ENCODE measurements at regions not wholly inside any gene's neighbourhood (a gene's known extent, or its start where the extent isn't known, plus 50 kb on each side); places are given as distances from the start of the nearest gene placed in this dataset.

DNA sequence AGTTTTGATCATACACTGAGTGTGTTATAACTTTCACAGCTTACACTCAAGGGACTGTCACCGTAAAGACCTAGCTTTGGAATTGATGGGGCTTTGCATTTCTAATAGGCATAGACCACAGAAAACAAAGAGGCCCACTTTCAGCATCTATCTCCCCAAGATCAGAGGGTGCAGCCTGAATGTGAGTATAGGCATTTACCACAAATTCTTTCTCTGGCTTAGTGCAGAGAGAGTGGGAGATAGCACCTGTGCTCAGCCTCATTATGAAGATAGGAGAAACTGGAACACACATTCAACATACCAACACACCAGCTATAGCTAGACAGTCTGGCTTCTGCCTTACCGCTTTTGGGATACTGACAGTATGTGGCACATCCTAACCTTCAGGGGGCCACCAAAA lies 783.4 kb upstream of the GRAMD2B start:
- no peaks in the 10 kb centered on the region for H3K4me1 Mint-ChIP-seq (ENCODE audit: low read depth, unreplicated experiment)
- H3K27ac Mint-ChIP-seq (ENCODE audit: unreplicated experiment): no peak overlapping the region
- no peaks in the 10 kb centered on the region for H3K36me3 Mint-ChIP-seq (ENCODE audit: insufficient read depth, unreplicated experiment)
- no peak overlapping the region for H3K4me3 Mint-ChIP-seq (ENCODE audit: low read depth, unreplicated experiment)
- H3K27me3 Mint-ChIP-seq (ENCODE audit: unreplicated experiment): no peaks in the 10 kb centered on the region
- DNase-seq: no peak
- TF ChIP-seq, protein P1, sequence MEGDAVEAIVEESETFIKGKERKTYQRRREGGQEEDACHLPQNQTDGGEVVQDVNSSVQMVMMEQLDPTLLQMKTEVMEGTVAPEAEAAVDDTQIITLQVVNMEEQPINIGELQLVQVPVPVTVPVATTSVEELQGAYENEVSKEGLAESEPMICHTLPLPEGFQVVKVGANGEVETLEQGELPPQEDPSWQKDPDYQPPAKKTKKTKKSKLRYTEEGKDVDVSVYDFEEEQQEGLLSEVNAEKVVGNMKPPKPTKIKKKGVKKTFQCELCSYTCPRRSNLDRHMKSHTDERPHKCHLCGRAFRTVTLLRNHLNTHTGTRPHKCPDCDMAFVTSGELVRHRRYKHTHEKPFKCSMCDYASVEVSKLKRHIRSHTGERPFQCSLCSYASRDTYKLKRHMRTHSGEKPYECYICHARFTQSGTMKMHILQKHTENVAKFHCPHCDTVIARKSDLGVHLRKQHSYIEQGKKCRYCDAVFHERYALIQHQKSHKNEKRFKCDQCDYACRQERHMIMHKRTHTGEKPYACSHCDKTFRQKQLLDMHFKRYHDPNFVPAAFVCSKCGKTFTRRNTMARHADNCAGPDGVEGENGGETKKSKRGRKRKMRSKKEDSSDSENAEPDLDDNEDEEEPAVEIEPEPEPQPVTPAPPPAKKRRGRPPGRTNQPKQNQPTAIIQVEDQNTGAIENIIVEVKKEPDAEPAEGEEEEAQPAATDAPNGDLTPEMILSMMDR (IDR thresholded peaks at IDR 0.05; ENCODE audit: unreplicated experiment): no peak
- intact Hi-C loops (cut with micrococcal nuclease; ENCODE audit: unreplicated experiment): no loop called here
- H3K9me3 Mint-ChIP-seq (ENCODE audit: low read depth, unreplicated experiment): peaks cover 4% of the 10 kb centered on the region
- BruUV-seq (replicated peaks): no TSS peak
- CTCF ChIA-PET: no interaction called here

DNA sequence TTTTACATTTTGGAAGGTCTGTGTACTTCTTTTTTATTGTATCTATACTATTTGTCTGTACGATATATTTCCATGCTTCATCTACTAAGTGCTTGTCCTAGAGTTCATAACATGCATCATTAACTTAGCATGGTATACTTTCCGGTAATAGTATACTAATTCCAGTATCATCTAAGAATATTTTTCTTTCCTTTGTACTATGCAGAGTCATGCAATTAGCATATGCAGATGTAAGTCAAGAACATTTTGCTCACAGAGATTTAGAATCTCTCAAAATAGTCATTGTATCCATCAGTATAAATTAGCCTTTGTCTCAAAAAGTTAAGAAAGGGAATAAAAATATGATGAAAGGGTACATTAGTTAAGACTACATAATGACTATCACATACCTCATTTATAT lies 770.4 kb upstream of the GRAMD2B start:
- Mint-ChIP-seq H3K36me3 (ENCODE audit: insufficient read depth, unreplicated experiment) (no peaks in the 10 kb centered on the region), H3K4me3 (ENCODE audit: low read depth, unreplicated experiment) (no peak overlapping the region), H3K9me3 (ENCODE audit: low read depth, unreplicated experiment) (no peaks in the 10 kb centered on the region), H3K4me1 (ENCODE audit: low read depth, unreplicated experiment) (no peaks in the 10 kb centered on the region), H3K27ac (ENCODE audit: unreplicated experiment) (no peak overlapping the region), H3K27me3 (ENCODE audit: unreplicated experiment) (no peaks in the 10 kb centered on the region)
- TF ChIP-seq, protein P1 (IDR thresholded peaks at IDR 0.05; ENCODE audit: unreplicated experiment): no peak
- BruUV-seq (replicated peaks): no TSS peak
- CTCF ChIA-PET: no interaction called here
- intact Hi-C loops (cut with micrococcal nuclease; ENCODE audit: unreplicated experiment): no loop called here
- DNase-seq: no peak

DNA sequence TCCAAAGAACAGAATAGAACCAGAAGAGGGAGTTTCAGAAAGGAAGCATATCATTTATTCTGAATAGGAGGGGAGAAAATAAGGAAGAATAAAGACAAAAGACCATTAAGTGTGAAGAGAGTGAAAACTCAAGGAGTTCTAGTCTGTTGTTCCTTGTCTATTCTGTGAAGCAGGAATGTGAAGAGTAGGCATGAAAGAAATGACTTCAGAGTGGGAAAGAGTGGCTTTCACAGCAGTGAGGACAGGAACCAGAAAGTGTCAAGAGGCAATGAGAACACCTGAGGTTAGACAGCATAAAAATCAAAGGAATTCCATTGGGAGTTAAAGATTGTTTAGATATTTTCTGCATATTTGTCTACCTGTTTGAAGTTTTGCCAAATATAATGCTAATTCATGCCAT lies 768.8 kb upstream of the GRAMD2B start:
- intact Hi-C loops (cut with micrococcal nuclease; ENCODE audit: unreplicated experiment): no loop called here
- Mint-ChIP-seq H3K4me1 (ENCODE audit: low read depth, unreplicated experiment) (no peaks in the 10 kb centered on the region), H3K27ac (ENCODE audit: unreplicated experiment) (no peak overlapping the region), H3K4me3 (ENCODE audit: low read depth, unreplicated experiment) (no peak overlapping the region), H3K9me3 (ENCODE audit: low read depth, unreplicated experiment) (no peaks in the 10 kb centered on the region), H3K27me3 (ENCODE audit: unreplicated experiment) (no peaks in the 10 kb centered on the region), H3K36me3 (ENCODE audit: insufficient read depth, unreplicated experiment) (no peaks in the 10 kb centered on the region)
- DNase-seq: no peak
- BruUV-seq (replicated peaks): no TSS peak
- CTCF ChIA-PET: no interaction called here
- TF ChIP-seq, protein P1 (IDR thresholded peaks at IDR 0.05; ENCODE audit: unreplicated experiment): no peak

GRCh38 chr5:125655156-125655555 lies 768.1 kb upstream of the GRAMD2B start:
- Mint-ChIP-seq H3K27me3 (ENCODE audit: unreplicated experiment) (no peaks in the 10 kb centered on the region), H3K36me3 (ENCODE audit: insufficient read depth, unreplicated experiment) (no peaks in the 10 kb centered on the region), H3K9me3 (ENCODE audit: low read depth, unreplicated experiment) (no peaks in the 10 kb centered on the region), H3K4me3 (ENCODE audit: low read depth, unreplicated experiment) (no peak overlapping the region), H3K4me1 (ENCODE audit: low read depth, unreplicated experiment) (no peaks in the 10 kb centered on the region), H3K27ac (ENCODE audit: unreplicated experiment) (no peak overlapping the region)
- intact Hi-C loops (cut with micrococcal nuclease; ENCODE audit: unreplicated experiment): no loop called here
- no TSS peak for BruUV-seq (replicated peaks)
- CTCF ChIA-PET: no interaction called here
- no peak for DNase-seq
- TF ChIP-seq, protein P1 (IDR thresholded peaks at IDR 0.05; ENCODE audit: unreplicated experiment): no peak

DNA sequence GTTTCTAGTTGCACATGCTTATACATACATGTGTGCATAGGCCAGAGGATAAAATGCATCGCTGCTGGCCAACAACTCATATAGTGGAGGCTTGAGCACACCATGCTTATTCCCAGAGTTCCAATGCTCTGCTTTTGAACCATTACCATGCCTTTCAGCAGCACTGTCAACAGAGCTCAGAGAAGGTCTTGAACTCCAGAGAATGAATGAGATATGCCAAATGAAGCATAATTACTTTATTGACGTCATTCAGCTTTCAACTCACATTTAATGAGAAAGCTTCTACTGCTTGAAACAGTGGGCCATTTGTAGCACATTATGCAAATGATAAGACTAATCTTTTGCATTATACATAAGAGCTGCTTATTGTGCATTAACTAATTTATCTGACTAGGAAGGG lies 765.3 kb upstream of the GRAMD2B start:
- H3K27me3 Mint-ChIP-seq (ENCODE audit: unreplicated experiment): no peaks in the 10 kb centered on the region
- TF ChIP-seq, protein P1 (IDR thresholded peaks at IDR 0.05; ENCODE audit: unreplicated experiment): no peak
- intact Hi-C loops (cut with micrococcal nuclease; ENCODE audit: unreplicated experiment): no loop called here
- no peaks in the 10 kb centered on the region for H3K36me3 Mint-ChIP-seq (ENCODE audit: insufficient read depth, unreplicated experiment)
- CTCF ChIA-PET: no interaction called here
- no peak overlapping the region for H3K27ac Mint-ChIP-seq (ENCODE audit: unreplicated experiment)
- DNase-seq: no peak
- H3K4me1 Mint-ChIP-seq (ENCODE audit: low read depth, unreplicated experiment): no peaks in the 10 kb centered on the region
- H3K4me3 Mint-ChIP-seq (ENCODE audit: low read depth, unreplicated experiment): no peak overlapping the region
- H3K9me3 Mint-ChIP-seq (ENCODE audit: low read depth, unreplicated experiment): no peaks in the 10 kb centered on the region
- no TSS peak for BruUV-seq (replicated peaks)
